H1 (cell line): ENCODE measurements at regions not wholly inside any gene's neighbourhood (a gene's known extent, or its start where the extent isn't known, plus 50 kb on each side); places are given as distances from the start of the nearest gene placed in this dataset.

ENCODE experiments used
- EZH2 ChIP-seq: fragments of 200-600 bp; sonication (generic); IDR thresholded peaks from 2 replicates; pipeline ENCODE4 v1.7.1; 2012; ENCODE audit warnings: low read depth, mild to moderate bottlenecking, moderate library complexity, low read length, inconsistent platforms; ENCODE audit not compliant: severe bottlenecking
- FOSL1 ChIP-seq: IDR thresholded peaks from 2 replicates; pipeline ENCODE4 v1.6.1; 2011; ENCODE audit warnings: mild to moderate bottlenecking, low read depth, low read length, moderate library complexity; ENCODE audit not compliant: insufficient read depth
- KDM5A ChIP-seq: fragments of 200-600 bp; IDR thresholded peaks from 2 replicates; pipeline ENCODE4 v1.7.1; 2012; ENCODE audit warnings: mild to moderate bottlenecking, low read length, inconsistent platforms, mixed read lengths
- POLR2AphosphoS5 ChIP-seq: IDR thresholded peaks from 2 replicates; pipeline ENCODE4 v1.6.1; 2011; ENCODE audit warnings: low read depth, low read length
- TCF12 ChIP-seq: IDR thresholded peaks from 2 replicates; pipeline ENCODE4 v1.6.1; 2011; ENCODE audit warnings: low read depth, mild to moderate bottlenecking, low read length
- ZNF274 ChIP-seq: IDR thresholded peaks from 2 replicates; pipeline ENCODE4 v1.7.0; 2012; ENCODE audit warnings: low read length, borderline replicate concordance; ENCODE audit errors: extremely low read depth

- no peak for TF ChIP-seq POLR2AphosphoS5
- TF ChIP-seq EZH2: no peak
- TF ChIP-seq TCF12: no peak
- TF ChIP-seq KDM5A: no peak
- TF ChIP-seq FOSL1: no peak
- no peak for TF ChIP-seq ZNF274
Measured at GRCh38 chr12:64558754-64559153, 51.5 kb upstream of the RASSF3 start (continued).
